Stimulated activated naive CD8-positive, alpha-beta T cell treated with anti-CD3 and anti-CD28 coated beads, Interleukin-15, amount 100 ng/mL, for 72 hours (primary cell): ENCODE measurements at regions not wholly inside any gene's neighbourhood (a gene's known extent, or its start where the extent isn't known, plus 50 kb on each side); places are given as distances from the start of the nearest gene placed in this dataset.

Experiments used
- ATAC-seq: fragments of 150-1000 bp; cut with Tn5 transposase; 2 replicates; pipeline ENCODE4 v1.10.0; 2021; ENCODE audit warnings: mild to moderate bottlenecking, moderate library complexity
- DNase-seq, 2 donors: peaks; one replicate each; pipeline ENCODE4 v3.0.0; 2021 to 2022
- H3K27ac Mint-ChIP-seq, 2 donors: one replicate each; pipeline ENCODE4 v1.8.0; 2022; ENCODE audit warnings: mild to moderate bottlenecking in 2 of 2, mixed read lengths in 2 of 2, moderate library complexity in 2 of 2
- H3K27me3 Mint-ChIP-seq: one replicate; pipeline ENCODE4 v1.8.0; 2022; ENCODE audit warnings: mixed read lengths
- H3K4me1 Mint-ChIP-seq: one replicate; pipeline ENCODE4 v1.8.0; 2022; ENCODE audit warnings: mild to moderate bottlenecking, mixed read lengths
- H3K4me3 Mint-ChIP-seq, 2 donors: one replicate each; pipeline ENCODE4 v1.8.0; 2022; ENCODE audit warnings: mild to moderate bottlenecking in 2 of 2, mixed read lengths in 2 of 2, moderate library complexity in 1 of 2
- H3K9me3 Mint-ChIP-seq, 2 donors: one replicate each; pipeline ENCODE4 v1.8.0; 2022; ENCODE audit warnings: mixed read lengths in 2 of 2

GRCh38 chr2:221097568-221097915 is 474.6 kb downstream of the EPHA4 start:
- no peak overlapping the region for H3K27ac Mint-ChIP-seq
- ATAC-seq = no peak
- no peaks in the 10 kb centered on the region for H3K9me3 Mint-ChIP-seq
- DNase-seq = no peak
- H3K4me3 Mint-ChIP-seq = no peak overlapping the region
- no peaks in the 10 kb centered on the region for H3K4me1 Mint-ChIP-seq
- no peaks in the 10 kb centered on the region for H3K27me3 Mint-ChIP-seq

DNA sequence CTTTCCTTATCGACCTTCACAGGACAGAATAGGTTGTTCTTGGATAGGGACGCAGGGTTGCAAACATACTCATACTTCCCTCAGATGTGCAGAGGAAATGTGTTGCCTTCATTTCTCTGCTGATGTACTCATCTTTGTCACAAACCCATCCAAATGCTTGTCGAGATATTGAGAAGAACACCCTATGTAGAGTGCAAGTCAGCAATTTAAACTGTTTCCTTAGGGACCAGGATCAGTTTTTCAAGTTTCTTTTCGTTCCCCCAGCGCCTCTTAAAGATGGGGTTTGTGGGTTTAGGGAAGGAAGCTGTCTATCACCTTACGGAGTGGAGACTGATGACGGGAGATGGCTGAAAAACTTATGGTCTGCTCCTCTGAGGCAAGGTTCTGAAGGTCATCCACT is 474.2 kb downstream of the EPHA4 start:
- no peak for DNase-seq
- H3K27ac Mint-ChIP-seq = no peak overlapping the region
- H3K9me3 Mint-ChIP-seq = no peaks in the 10 kb centered on the region
- no peak for ATAC-seq
- no peaks in the 10 kb centered on the region for H3K4me1 Mint-ChIP-seq
- no peaks in the 10 kb centered on the region for H3K27me3 Mint-ChIP-seq
- H3K4me3 Mint-ChIP-seq = no peak overlapping the region

GRCh38 chr2:221100467-221101089 is 471.5 kb downstream of the EPHA4 start:
- peaks cover 9% of the 10 kb centered on the region for H3K27me3 Mint-ChIP-seq
- H3K4me3 Mint-ChIP-seq = no peak overlapping the region
- H3K9me3 Mint-ChIP-seq = peaks cover 0 to 7% of the 10 kb centered on the region in 2 donors
- ATAC-seq (no peak), DNase-seq (no peak)
- H3K27ac Mint-ChIP-seq = no peak overlapping the region
- H3K4me1 Mint-ChIP-seq = no peaks in the 10 kb centered on the region

GRCh38 chr2:221102896-221103688 is 469.0 kb downstream of the EPHA4 start:
- H3K4me1 Mint-ChIP-seq = no peaks in the 10 kb centered on the region
- no peak overlapping the region for H3K27ac Mint-ChIP-seq
- H3K4me3 Mint-ChIP-seq = no peak overlapping the region
- ATAC-seq (peak; percentile 26), DNase-seq (no peak)
- H3K27me3 Mint-ChIP-seq = peaks cover 9% of the 10 kb centered on the region
- H3K9me3 Mint-ChIP-seq = peaks cover 0 to 7% of the 10 kb centered on the region in 2 donors

- no peak overlapping the region for H3K27ac Mint-ChIP-seq
- ATAC-seq = no peak
- no peak overlapping the region for H3K4me3 Mint-ChIP-seq
These were observed 468.2 kb downstream of the EPHA4 start for GRCh38 chr2:221103930-221104329.

GRCh38 chr2:221104361-221104811 is 467.7 kb downstream of the EPHA4 start:
- DNase-seq (no peak), ATAC-seq (no peak)
- Mint-ChIP-seq H3K27me3 (peaks cover 9% of the 10 kb centered on the region), H3K4me3 (no peak overlapping the region), H3K4me1 (no peaks in the 10 kb centered on the region), H3K9me3 (peaks cover 0 to 7% of the 10 kb centered on the region in 2 donors), H3K27ac (peak overlapping the region in 1 of 2 donors; percentile 23)

More at GRCh38 chr2:221103930-221104329, 468.2 kb downstream of the EPHA4 start:
- no peak for DNase-seq
- H3K27me3 Mint-ChIP-seq = peaks cover 9% of the 10 kb centered on the region
- H3K9me3 Mint-ChIP-seq = peaks cover 0 to 7% of the 10 kb centered on the region in 2 donors
- no peaks in the 10 kb centered on the region for H3K4me1 Mint-ChIP-seq

DNA sequence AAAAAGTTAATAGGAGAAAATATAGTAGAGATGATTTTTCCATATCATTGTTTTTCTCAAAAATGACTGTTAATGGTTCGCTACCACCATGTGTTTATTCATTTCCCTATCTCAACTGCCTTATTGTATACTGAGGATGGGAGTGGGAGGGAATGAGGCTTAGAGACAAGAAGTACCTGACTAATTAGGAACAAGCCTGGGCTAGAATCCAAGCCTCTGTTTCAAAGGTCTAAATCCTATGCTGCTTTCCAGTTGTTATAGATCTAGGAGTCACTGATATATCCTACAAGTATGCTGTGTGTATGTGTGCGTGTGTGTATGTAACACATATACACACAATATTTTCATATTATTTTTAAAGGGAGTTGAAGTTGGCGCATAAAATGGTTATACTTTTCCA is 465.9 kb downstream of the EPHA4 start:
- Mint-ChIP-seq H3K9me3 (peaks cover 0 to 7% of the 10 kb centered on the region in 2 donors), H3K4me3 (no peak overlapping the region), H3K27me3 (peaks cover 9% of the 10 kb centered on the region), H3K4me1 (no peaks in the 10 kb centered on the region), H3K27ac (no peak overlapping the region)
- DNase-seq (no peak), ATAC-seq (no peak)

DNA sequence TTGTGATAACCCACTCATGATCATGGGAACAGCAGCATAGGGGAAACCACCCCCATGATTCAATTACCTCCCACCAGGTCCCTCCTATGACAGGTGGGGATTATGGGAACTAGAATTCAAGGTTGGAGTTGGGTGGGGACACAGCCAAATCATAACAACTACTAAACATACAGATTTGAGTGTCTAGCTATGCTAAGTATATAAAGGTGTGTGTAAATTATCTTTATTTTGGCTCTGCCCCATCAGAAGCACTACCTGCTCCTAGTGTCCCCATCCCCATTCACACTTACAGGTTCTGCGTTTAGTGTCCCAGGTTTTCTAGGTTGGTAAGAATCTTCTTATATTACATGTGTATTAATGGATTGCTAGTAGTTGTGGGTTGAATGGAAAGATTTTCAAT is 464.7 kb downstream of the EPHA4 start:
- no peak overlapping the region for H3K4me3 Mint-ChIP-seq
- DNase-seq = no peak

DNA sequence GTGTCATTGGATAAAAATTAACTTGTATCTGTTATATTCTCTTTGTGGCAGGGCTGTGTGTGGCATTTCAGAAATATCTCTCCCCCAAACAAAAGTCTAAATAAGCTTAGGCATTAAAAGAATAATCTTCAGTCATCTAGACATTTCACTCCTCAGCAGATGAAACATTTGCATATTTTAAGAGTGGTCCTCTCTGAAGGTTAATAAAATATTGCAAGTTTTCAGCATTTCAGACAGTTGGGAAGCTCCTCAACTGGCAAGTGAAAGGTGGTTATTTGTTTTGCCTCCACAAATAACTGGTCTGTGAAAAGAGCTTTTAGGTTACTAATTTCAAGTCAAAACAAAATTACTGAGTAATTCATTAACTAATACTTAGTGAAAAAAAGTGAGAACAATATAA is 462.6 kb downstream of the EPHA4 start:
- H3K27ac Mint-ChIP-seq = no peak overlapping the region
- H3K4me3 Mint-ChIP-seq = no peak overlapping the region
- H3K4me1 Mint-ChIP-seq = no peaks in the 10 kb centered on the region
- peaks cover 3% of the 10 kb centered on the region for H3K27me3 Mint-ChIP-seq
- H3K9me3 Mint-ChIP-seq = peaks cover 0 to 1% of the 10 kb centered on the region in 2 donors
- ATAC-seq (no peak), DNase-seq (no peak)

More for the DNA sequence above, 464.7 kb downstream of the EPHA4 start:
- peaks cover 9% of the 10 kb centered on the region for H3K27me3 Mint-ChIP-seq
- no peaks in the 10 kb centered on the region for H3K4me1 Mint-ChIP-seq
- no peak overlapping the region for H3K27ac Mint-ChIP-seq
- no peak for ATAC-seq
- H3K9me3 Mint-ChIP-seq = peaks cover 0 to 7% of the 10 kb centered on the region in 2 donors

DNA sequence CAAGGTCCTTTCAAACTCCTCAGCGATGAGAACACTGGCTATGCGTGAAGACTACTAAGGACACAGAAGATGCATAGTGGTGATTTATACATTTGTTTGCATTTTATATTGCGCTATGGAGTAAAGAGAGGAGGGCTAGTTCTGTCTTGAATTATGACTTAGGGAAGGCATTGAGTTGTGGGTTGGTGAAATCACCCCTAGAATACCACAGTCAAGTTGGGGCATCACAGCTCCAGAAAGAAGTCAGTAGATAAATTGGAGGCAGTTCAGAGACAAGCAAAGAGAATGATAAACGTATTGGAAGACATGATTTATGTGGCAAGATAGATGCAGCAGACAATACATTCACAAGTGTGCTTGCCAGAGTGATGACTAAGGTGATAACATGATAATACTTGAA is 460.4 kb downstream of the EPHA4 start:
- H3K4me1 Mint-ChIP-seq = no peaks in the 10 kb centered on the region
- no peak overlapping the region for H3K27ac Mint-ChIP-seq
- no peak for DNase-seq
- H3K4me3 Mint-ChIP-seq = no peak overlapping the region
- no peaks in the 10 kb centered on the region for H3K27me3 Mint-ChIP-seq
- H3K9me3 Mint-ChIP-seq = no peaks in the 10 kb centered on the region
- ATAC-seq = no peak

DNA sequence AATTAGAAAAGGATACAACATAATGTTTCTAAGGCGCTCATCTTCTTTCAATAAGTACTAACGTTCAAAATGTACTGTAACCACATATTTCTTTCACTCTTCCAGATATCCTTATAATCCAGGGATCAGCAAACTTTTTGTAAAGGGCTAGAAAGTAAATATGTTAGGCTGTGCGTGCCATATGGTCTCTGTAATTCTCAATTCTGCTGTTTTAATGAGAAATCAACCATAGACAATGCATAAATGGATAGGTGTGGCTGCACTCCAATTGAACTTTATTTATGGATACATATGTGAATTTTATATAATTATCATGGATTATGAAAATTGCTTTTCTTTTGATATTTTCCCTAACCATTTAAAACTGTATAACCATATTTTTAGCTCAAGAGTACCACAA is 459.4 kb downstream of the EPHA4 start:
- no peaks in the 10 kb centered on the region for H3K4me1 Mint-ChIP-seq
- no peaks in the 10 kb centered on the region for H3K27me3 Mint-ChIP-seq
- no peaks in the 10 kb centered on the region for H3K9me3 Mint-ChIP-seq
- no peak overlapping the region for H3K4me3 Mint-ChIP-seq
- no peak overlapping the region for H3K27ac Mint-ChIP-seq
- DNase-seq (no peak), ATAC-seq (no peak)

- ATAC-seq = no peak
- Mint-ChIP-seq H3K4me3 (no peak overlapping the region), H3K9me3 (no peaks in the 10 kb centered on the region), H3K4me1 (no peaks in the 10 kb centered on the region), H3K27me3 (no peaks in the 10 kb centered on the region), H3K27ac (no peak overlapping the region)
- no peak for DNase-seq
These were observed 456.2 kb downstream of the EPHA4 start for GRCh38 chr2:221115944-221116343.

DNA sequence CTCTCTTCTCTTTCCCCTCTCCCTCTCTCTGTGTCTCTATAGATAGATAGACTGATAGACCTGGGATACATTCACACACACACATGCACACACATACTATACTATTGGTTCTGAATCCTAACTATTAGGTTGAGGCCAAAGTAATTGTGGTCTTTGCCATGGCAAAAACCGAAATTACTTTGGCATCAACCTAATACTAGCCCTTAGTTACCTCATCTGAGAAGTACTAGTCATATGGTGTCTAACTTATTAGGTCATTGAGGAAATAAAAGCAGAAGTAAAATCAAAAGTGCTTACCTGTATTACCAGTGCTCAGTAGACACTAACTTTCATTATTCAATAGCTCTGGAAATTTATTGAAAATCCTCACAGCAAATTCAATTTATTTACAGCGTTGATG is 451.5 kb downstream of the EPHA4 start:
- DNase-seq = no peak
- ATAC-seq = no peak
- Mint-ChIP-seq H3K4me1 (no peaks in the 10 kb centered on the region), H3K9me3 (no peaks in the 10 kb centered on the region), H3K27ac (no peak overlapping the region), H3K27me3 (no peaks in the 10 kb centered on the region), H3K4me3 (no peak overlapping the region)

DNA sequence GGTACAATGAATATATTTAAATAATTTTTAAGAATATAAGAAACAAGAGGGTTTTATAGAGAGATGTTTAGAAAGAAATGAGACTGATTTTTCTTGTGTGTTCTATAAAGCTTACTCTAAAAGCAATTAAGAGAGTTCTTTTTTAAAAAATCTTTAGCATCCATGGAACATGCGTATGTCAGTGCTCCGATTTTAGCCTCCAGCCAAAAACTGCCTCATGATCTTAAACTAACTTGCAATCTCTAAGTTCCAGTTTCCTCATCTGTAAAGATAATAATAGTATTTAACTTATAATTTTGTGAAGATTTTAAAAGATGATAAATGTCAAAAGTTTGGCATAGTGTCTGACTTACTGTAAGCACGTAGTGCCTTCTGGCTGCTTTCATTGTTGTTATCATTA is 448.7 kb downstream of the EPHA4 start:
- H3K9me3 Mint-ChIP-seq = peaks cover 7 to 14% of the 10 kb centered on the region in 2 donors
- no peak overlapping the region for H3K27ac Mint-ChIP-seq
- H3K4me1 Mint-ChIP-seq = no peaks in the 10 kb centered on the region
- ATAC-seq = no peak
- H3K4me3 Mint-ChIP-seq = no peak overlapping the region
- H3K27me3 Mint-ChIP-seq = peaks cover 12% of the 10 kb centered on the region
- no peak for DNase-seq

GRCh38 chr2:221124532-221125240 is 447.4 kb downstream of the EPHA4 start:
- ATAC-seq = peak; percentile 18
- no peak overlapping the region for H3K27ac Mint-ChIP-seq
- no peaks in the 10 kb centered on the region for H3K4me1 Mint-ChIP-seq
- DNase-seq = no peak
- H3K4me3 Mint-ChIP-seq = no peak overlapping the region
- peaks cover 12% of the 10 kb centered on the region for H3K27me3 Mint-ChIP-seq
- H3K9me3 Mint-ChIP-seq = peaks cover 7 to 14% of the 10 kb centered on the region in 2 donors

DNA sequence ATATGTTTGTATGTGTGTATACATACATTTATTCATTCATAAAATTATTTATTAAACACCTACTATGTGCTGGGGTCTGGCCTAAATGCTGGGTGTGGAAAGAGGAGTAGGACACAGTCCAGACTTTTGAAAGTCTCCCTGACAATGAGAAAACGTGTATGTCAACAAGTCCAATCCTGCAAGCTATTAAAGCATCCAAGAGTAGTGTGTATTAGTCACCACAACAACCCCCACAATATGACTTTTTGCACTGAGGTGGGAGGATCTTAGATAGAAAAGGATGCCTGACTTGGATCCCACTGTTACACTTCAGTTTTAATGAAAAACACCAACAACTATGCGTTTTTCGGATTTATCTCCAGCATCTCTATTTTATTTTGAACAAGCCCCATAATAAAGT is 446.4 kb downstream of the EPHA4 start:
- Mint-ChIP-seq H3K9me3 (peaks cover 7 to 14% of the 10 kb centered on the region in 2 donors), H3K4me1 (no peaks in the 10 kb centered on the region), H3K27ac (no peak overlapping the region), H3K27me3 (peaks cover 12% of the 10 kb centered on the region), H3K4me3 (no peak overlapping the region)
- ATAC-seq = no peak
- no peak for DNase-seq
